Spleen (tissue), 11 donors: ENCODE measurements at regions not wholly inside any gene's neighbourhood (a gene's known extent, or its start where the extent isn't known, plus 50 kb on each side); places are given as distances from the start of the nearest gene placed in this dataset.

Source experiments
- DNase-seq: peaks from one replicate; pipeline ENCODE4 v3.0.0-alpha.2; 2020
- H3K27ac ChIP-seq, 8 donors: fragments of 200-600 bp; sonication (generic) in 7 of 8; 1 replicate in 4 of 8; 2 replicates in 4 of 8; pipeline versions ENCODE4 v1.5.0 to v1.8.0; 2016 to 2021; ENCODE audit warnings: inconsistent platforms in 4 of 8, mild to moderate bottlenecking in 4 of 8, moderate library complexity in 1 of 8
- H3K27me3 ChIP-seq, 7 donors: fragments of 200-600 bp; sonication (generic) in 6 of 7; replicated peaks in 1 of 7; 1 replicate in 4 of 7; 2 replicates in 3 of 7; pipeline versions ENCODE4 v1.5.0 to v1.8.0; 2016 to 2021; ENCODE audit warnings: inconsistent platforms in 3 of 7, mild to moderate bottlenecking in 1 of 7
- H3K36me3 ChIP-seq, 6 donors: fragments of 200-600 bp; sonication (generic) in 5 of 6; 1 replicate in 4 of 6; 2 replicates in 2 of 6; pipeline versions ENCODE4 v1.5.0 to v1.8.0; 2016 to 2021; ENCODE audit warnings: inconsistent platforms in 2 of 6
- H3K4me1 ChIP-seq, 6 donors: fragments of 200-600 bp; sonication (generic) in 5 of 6; 1 replicate in 3 of 6; 2 replicates in 3 of 6; pipeline versions ENCODE4 v1.5.0 to v1.8.0; 2016 to 2021; ENCODE audit warnings: inconsistent platforms in 3 of 6
- H3K4me3 ChIP-seq, 8 donors: fragments of 200-600 bp; sonication (generic) in 7 of 8; 1 replicate in 4 of 8; 2 replicates in 4 of 8; pipeline versions ENCODE4 v1.5.0 to v1.8.0; 2016 to 2021; ENCODE audit warnings: inconsistent platforms in 4 of 8, mild to moderate bottlenecking in 4 of 8, moderate library complexity in 2 of 8
- H3K9me3 ChIP-seq, 8 donors: fragments of 200-600 bp; sonication (generic) in 7 of 8; 1 replicate in 4 of 8; 2 replicates in 4 of 8; pipeline versions ENCODE4 v1.5.0 to v1.8.0; 2016 to 2021; ENCODE audit warnings: inconsistent platforms in 4 of 8
- CTCF ChIP-seq, 11 experiments: fragments of 200-600 bp in 7 of 11; fragments of 450-650 bp in 4 of 11; sonication (generic) in 4 of 11; IDR thresholded peaks in 8 of 11; conservative IDR thresholded peaks in 3 of 11; 1 replicate in 7 of 11; 2 replicates in 4 of 11; pipeline versions ENCODE4 v1.4.0 to v1.8.0; 2016 to 2021; ENCODE audit warnings: antibody characterized with exemption in 11 of 11, inconsistent platforms in 4 of 11, mild to moderate bottlenecking in 1 of 11
- POLR2A ChIP-seq, 3 donors: fragments of 450-650 bp; IDR thresholded peaks; one replicate each; pipeline ENCODE4 v1.5.1; 2017; ENCODE audit warnings: antibody characterized with exemption in 3 of 3, mild to moderate bottlenecking in 1 of 3
- POLR2AphosphoS5 ChIP-seq, 3 donors: sonication (generic); formaldehyde crosslinking; IDR thresholded peaks; one replicate each; pipeline ENCODE4 v1.5.1; 2017; ENCODE audit warnings: antibody characterized with exemption in 3 of 3
- WGBS, 5 donors: extraction: QIAGEN DNeasy Blood & Tissue Kit in 3 of 5; methylation state at CpG; one replicate each; pipeline versions ENCODE4 v1.1.5 to v1.1.7; 2013 to 2018; 5-methylcytosine and 5-hydroxymethylcytosine counted together
- intact Hi-C: fragments of 100-400 bp; cut with DNase I; formaldehyde crosslinking; loops from one replicate; pipeline ENCODE4 v1.15.0; 2023; ENCODE audit warnings: low total_unique reads
- donor health status: healthy with polysubstance abuse.
- donor health status: DM: no; HTN: no; CAD: no; lungs with moderate emphysema.
- donor health status: DM: no; HTN: no; CAD: no.
- donor health status: Bipolar disorder and iron deficiency.
- donor health status: healthy.
- donor health status: DM: no; HTN: no; CAD: no.
- donor health status: DM: yes; HTN: yes; CAD: no.

DNA sequence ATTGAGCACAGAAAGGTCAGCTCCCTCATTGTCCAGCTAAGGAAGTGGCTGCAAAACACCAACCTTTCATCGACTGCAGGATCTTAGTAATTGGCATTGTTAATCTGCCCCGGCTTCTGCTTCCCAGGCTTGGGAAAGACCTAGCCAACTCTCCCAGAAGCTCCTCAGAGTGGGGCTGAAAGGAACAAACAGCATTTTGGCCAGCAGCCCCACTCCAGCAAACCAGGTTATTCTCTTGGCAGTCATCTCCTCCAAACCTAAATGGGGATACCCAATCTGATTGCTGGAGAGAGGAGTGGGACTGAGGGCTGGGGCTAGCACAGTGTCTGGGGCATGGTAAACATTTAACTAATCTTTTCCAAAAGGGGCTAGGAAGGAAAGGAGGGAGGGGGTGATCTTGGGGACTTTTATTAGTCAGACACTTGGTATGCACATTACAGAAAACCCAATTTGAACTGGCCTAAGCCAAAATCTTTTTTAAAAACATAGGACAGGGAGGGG is 294.4 kb downstream of the MN1 start:
- WGBS, 5 donors = 50 to 88% (median 67%) methylated on average over 2 of the region's 2 CpGs
- Histone ChIP-seq H3K36me3 (no peaks in the 10 kb centered on the region), H3K4me1 (peaks cover 0 to under 1% (median 0%) of the 10 kb centered on the region in 6 donors), H3K4me3 (no peak overlapping the region), H3K27ac (no peak overlapping the region), H3K9me3 (peaks cover 0 to 10% (median 0%) of the 10 kb centered on the region in 8 donors), H3K27me3 (peaks cover 0 to 20% (median 0%) of the 10 kb centered on the region in 7 donors)
- TF ChIP-seq POLR2A (IDR thresholded peaks at IDR 0.05) (no peak), CTCF (IDR thresholded peaks at IDR 0.05 in 8 of 11, conservative IDR thresholded peaks at IDR 0.05 in 3 of 11) (no peak), POLR2AphosphoS5 (IDR thresholded peaks at IDR 0.05) (no peak)
- intact Hi-C loops = no loop called here
- DNase-seq = no peak

DNA sequence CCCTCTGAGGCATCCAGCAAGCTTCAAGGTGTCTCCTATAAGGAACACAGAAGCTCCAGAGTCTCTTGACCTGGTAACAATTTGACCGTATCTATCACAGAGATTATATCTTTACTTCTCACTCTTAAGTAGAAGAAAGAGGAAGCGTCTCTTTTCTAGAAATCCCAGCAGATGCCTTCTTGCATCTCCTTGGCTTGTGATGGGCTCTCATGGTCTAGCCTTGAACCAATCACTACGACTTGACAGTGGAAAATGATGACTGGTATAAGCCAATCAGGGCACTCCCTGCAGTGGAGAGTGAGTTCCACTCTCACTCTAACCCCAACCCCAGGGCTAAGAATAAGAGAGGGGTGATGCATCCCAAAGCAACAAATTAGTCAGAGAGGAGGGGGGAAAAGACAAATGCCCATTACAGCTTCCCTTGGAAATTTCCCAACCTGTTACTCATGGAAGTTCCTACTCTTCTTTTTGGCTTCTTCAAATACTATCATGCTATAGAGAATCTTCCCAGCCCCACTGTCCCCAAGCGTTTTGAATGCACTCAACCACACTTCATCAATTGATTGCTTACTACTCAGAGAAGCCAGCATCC is 293.5 kb downstream of the MN1 start:
- peaks cover 0 to 20% (median 0%) of the 10 kb centered on the region in 7 donors for H3K27me3 ChIP-seq
- WGBS, 5 donors = 62 to 72% (median 66%) methylated on average over 4 of the region's 4 CpGs
- no peak for TF ChIP-seq POLR2A (IDR thresholded peaks at IDR 0.05)
- no peak for TF ChIP-seq CTCF (IDR thresholded peaks at IDR 0.05 in 8 of 11, conservative IDR thresholded peaks at IDR 0.05 in 3 of 11)
- no peak for TF ChIP-seq POLR2AphosphoS5 (IDR thresholded peaks at IDR 0.05)
- peaks cover 0 to 10% (median 0%) of the 10 kb centered on the region in 8 donors for H3K9me3 ChIP-seq
- H3K4me3 ChIP-seq = no peak overlapping the region
- H3K36me3 ChIP-seq = no peaks in the 10 kb centered on the region
- intact Hi-C loops = no loop called here
- DNase-seq = no peak
- no peak overlapping the region for H3K27ac ChIP-seq
- peaks cover 0 to 3% (median 0%) of the 10 kb centered on the region in 6 donors for H3K4me1 ChIP-seq

- DNase-seq = no peak
- Histone ChIP-seq H3K9me3 (peaks cover 0 to 7% (median 0%) of the 10 kb centered on the region in 8 donors), H3K4me1 (peaks cover 0 to 3% (median 0%) of the 10 kb centered on the region in 6 donors), H3K27me3 (peaks cover 0 to 20% (median 0%) of the 10 kb centered on the region in 7 donors), H3K4me3 (no peak overlapping the region), H3K27ac (no peak overlapping the region), H3K36me3 (no peaks in the 10 kb centered on the region)
- 72 to 87% (median 80%) methylated on average over 3 of the region's 3 CpGs for WGBS, 5 donors
- intact Hi-C loops = no loop called here
- TF ChIP-seq POLR2A (IDR thresholded peaks at IDR 0.05) (no peak), POLR2AphosphoS5 (IDR thresholded peaks at IDR 0.05) (no peak), CTCF (IDR thresholded peaks at IDR 0.05 in 8 of 11, conservative IDR thresholded peaks at IDR 0.05 in 3 of 11) (no peak)
Observed at GRCh38 chr22:27509132-27509920, 292.2 kb downstream of the MN1 start.

GRCh38 chr22:27510024-27510423 is 291.5 kb downstream of the MN1 start:
- Histone ChIP-seq H3K36me3 (no peaks in the 10 kb centered on the region), H3K4me3 (no peak overlapping the region), H3K9me3 (peaks cover 0 to 7% (median 0%) of the 10 kb centered on the region in 8 donors), H3K27ac (no peak overlapping the region), H3K27me3 (peaks cover 0 to 20% (median 0%) of the 10 kb centered on the region in 7 donors), H3K4me1 (peaks cover 0 to 3% (median 0%) of the 10 kb centered on the region in 6 donors)
- 74 to 82% (median 77%) methylated on average over 3 of the region's 3 CpGs for WGBS, 5 donors
- TF ChIP-seq POLR2A (IDR thresholded peaks at IDR 0.05) = no peak
- no peak for TF ChIP-seq POLR2AphosphoS5 (IDR thresholded peaks at IDR 0.05)
- TF ChIP-seq CTCF (IDR thresholded peaks at IDR 0.05 in 8 of 11, conservative IDR thresholded peaks at IDR 0.05 in 3 of 11) = no peak
- intact Hi-C loops = no loop called here
- no peak for DNase-seq
